Upper lobe of left lung (tissue), 6 donors: ENCODE measurements at regions not wholly inside any gene's neighbourhood (a gene's known extent, or its start where the extent isn't known, plus 50 kb on each side); places are given as distances from the start of the nearest gene placed in this dataset.

Experiments used
- ATAC-seq, 2 donors: fragments of 200-7000 bp; cut with Tn5 transposase; one replicate each; pipeline ENCODE4 v1.9.1; 2022; ENCODE audit warnings: mild to moderate bottlenecking in 2 of 2, moderate library complexity in 2 of 2; ENCODE audit not compliant: low FRiP score in 2 of 2
- DNase-seq, 2 donors: peaks; one replicate each; pipeline ENCODE4 v3.0.0-alpha.2; 2019 to 2020
- H3K27ac ChIP-seq, 4 donors: fragments of 200-600 bp; sonication (generic); one replicate each; pipeline ENCODE4 v1.5.1; 2016 to 2019
- H3K27me3 ChIP-seq, 4 donors: fragments of 200-600 bp; sonication (generic); one replicate each; pipeline ENCODE4 v1.5.1; 2017 to 2019
- H3K36me3 ChIP-seq, 4 donors: fragments of 200-600 bp; sonication (generic); one replicate each; pipeline ENCODE4 v1.5.1; 2016 to 2019
- H3K4me1 ChIP-seq, 4 donors: fragments of 200-600 bp; sonication (generic); one replicate each; pipeline ENCODE4 v1.5.1; 2018 to 2019
- H3K4me3 ChIP-seq, 4 donors: fragments of 200-600 bp; sonication (generic); one replicate each; pipeline ENCODE4 v1.5.1; 2017 to 2019; ENCODE audit warnings: mild to moderate bottlenecking in 2 of 4, moderate library complexity in 1 of 4
- H3K9me3 ChIP-seq, 4 donors: fragments of 200-600 bp; sonication (generic); one replicate each; pipeline ENCODE4 v1.5.1; 2018 to 2019
- CTCF ChIP-seq, 6 experiments: fragments of 450-650 bp in 4 of 6; fragments of 200-600 bp in 2 of 6; sonication (generic) in 2 of 6; IDR thresholded peaks; one replicate each; pipeline ENCODE4 v1.5.1; 2016 to 2019; ENCODE audit warnings: antibody characterized with exemption in 6 of 6
- EP300 ChIP-seq, 4 donors: sonication (generic); formaldehyde crosslinking; IDR thresholded peaks; one replicate each; pipeline ENCODE4 v1.5.1; 2017; ENCODE audit warnings: antibody characterized with exemption in 4 of 4, control low read depth in 2 of 4
- POLR2A ChIP-seq, 4 donors: fragments of 450-650 bp; IDR thresholded peaks; one replicate each; pipeline ENCODE4 v1.5.1; 2016 to 2017; ENCODE audit warnings: antibody characterized with exemption in 4 of 4, mild to moderate bottlenecking in 2 of 4
- POLR2AphosphoS5 ChIP-seq, 2 donors: sonication (generic); formaldehyde crosslinking; IDR thresholded peaks; one replicate each; pipeline ENCODE4 v1.5.1; 2017; ENCODE audit warnings: antibody characterized with exemption in 2 of 2
- WGBS, 2 donors: methylation state at CpG; one replicate each; pipeline ENCODE4 v1.1.5; 2017 to 2018; 5-methylcytosine and 5-hydroxymethylcytosine counted together
- donor health status: DM: no; HTN: no; CAD: no; lungs with moderate emphysema.
- donor health status: DM: no; HTN: yes; CAD: no; lungs with severe emphysema.

- TF ChIP-seq POLR2AphosphoS5 (IDR thresholded peaks at IDR 0.05) = no peak
- TF ChIP-seq EP300 (IDR thresholded peaks at IDR 0.05) = no peak
- TF ChIP-seq POLR2A (IDR thresholded peaks at IDR 0.05) = no peak
- TF ChIP-seq CTCF (IDR thresholded peaks at IDR 0.05) = no peak
- 85 to 87% methylated on average over 4 of the region's 4 CpGs for WGBS, 2 donors
- no peaks in the 10 kb centered on the region for H3K36me3 ChIP-seq
Measured at GRCh38 chr14:36047912-36048311, 128.6 kb downstream of the PTCSC3 start.

DNA sequence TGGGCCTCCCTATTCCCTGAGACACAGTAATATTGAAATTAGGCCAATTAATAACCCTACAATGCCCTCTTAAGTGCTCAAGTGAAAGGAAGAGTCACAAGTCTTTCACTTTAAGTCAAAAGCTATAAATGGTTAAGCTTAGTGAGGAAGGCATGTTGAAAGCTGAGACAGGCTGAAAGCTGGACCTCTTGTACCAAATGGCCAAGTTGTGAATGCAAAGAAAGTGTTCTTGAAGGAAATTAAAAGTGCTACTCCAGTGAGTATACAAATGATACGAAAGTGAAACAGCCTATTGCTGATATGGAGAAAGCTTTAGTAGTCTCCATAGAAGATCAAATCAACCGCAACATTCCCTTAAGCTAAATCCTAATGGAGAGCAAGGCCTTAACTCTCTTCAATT, 140.8 kb downstream of the PTCSC3 start:
- no peaks in the 10 kb centered on the region for H3K4me1 ChIP-seq
- TF ChIP-seq POLR2A (IDR thresholded peaks at IDR 0.05) (no peak), EP300 (IDR thresholded peaks at IDR 0.05) (no peak), CTCF (IDR thresholded peaks at IDR 0.05) (no peak), POLR2AphosphoS5 (IDR thresholded peaks at IDR 0.05) (no peak)
- ATAC-seq (no peak), DNase-seq (no peak)
- H3K27ac ChIP-seq = no peak overlapping the region
- H3K27me3 ChIP-seq = no peaks in the 10 kb centered on the region
- no peaks in the 10 kb centered on the region for H3K9me3 ChIP-seq
- H3K36me3 ChIP-seq = no peaks in the 10 kb centered on the region
- 76 to 81% methylated on average over 2 of the region's 2 CpGs for WGBS, 2 donors
- H3K4me3 ChIP-seq = no peak overlapping the region

More at GRCh38 chr14:36047912-36048311, 128.6 kb downstream of the PTCSC3 start:
- Histone ChIP-seq H3K27me3 (no peaks in the 10 kb centered on the region), H3K9me3 (no peaks in the 10 kb centered on the region), H3K4me3 (no peak overlapping the region), H3K4me1 (no peaks in the 10 kb centered on the region), H3K27ac (no peak overlapping the region)
- DNase-seq (no peak), ATAC-seq (no peak)

- Histone ChIP-seq H3K27me3 (no peaks in the 10 kb centered on the region), H3K4me1 (no peaks in the 10 kb centered on the region), H3K27ac (no peak overlapping the region), H3K36me3 (no peaks in the 10 kb centered on the region), H3K4me3 (no peak overlapping the region), H3K9me3 (no peaks in the 10 kb centered on the region)
- ATAC-seq (no peak), DNase-seq (no peak)
- no peak for TF ChIP-seq EP300 (IDR thresholded peaks at IDR 0.05)
- no peak for TF ChIP-seq POLR2A (IDR thresholded peaks at IDR 0.05)
- no peak for TF ChIP-seq CTCF (IDR thresholded peaks at IDR 0.05)
- no peak for TF ChIP-seq POLR2AphosphoS5 (IDR thresholded peaks at IDR 0.05)
- 77 to 80% methylated on average over 3 of the region's 3 CpGs for WGBS, 2 donors
Measured at GRCh38 chr14:36028665-36029064, 147.9 kb downstream of the PTCSC3 start.

DNA sequence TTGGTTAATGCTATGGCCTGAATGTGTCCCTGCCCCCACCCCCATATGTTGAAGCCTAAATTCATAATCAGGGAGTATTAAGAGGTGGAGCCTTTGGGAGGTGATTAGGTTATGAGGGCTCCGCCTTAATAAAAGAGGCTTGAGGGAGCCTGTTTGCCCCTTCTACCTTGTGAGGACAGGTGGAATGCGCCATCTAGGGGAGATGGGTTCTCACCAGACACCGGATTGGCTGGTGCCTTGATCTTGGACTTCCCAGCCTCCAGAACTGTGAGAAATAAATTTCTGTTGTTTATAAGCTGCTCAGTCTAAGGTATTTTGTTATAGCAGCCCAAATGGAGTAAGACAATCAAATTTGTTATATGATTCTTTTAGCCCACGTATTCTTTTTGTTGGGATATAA, 148.3 kb downstream of the PTCSC3 start:
- Histone ChIP-seq H3K27ac (no peak overlapping the region), H3K4me3 (no peak overlapping the region), H3K4me1 (no peaks in the 10 kb centered on the region), H3K36me3 (no peaks in the 10 kb centered on the region), H3K27me3 (no peaks in the 10 kb centered on the region), H3K9me3 (no peaks in the 10 kb centered on the region)
- DNase-seq (no peak), ATAC-seq (no peak)
- TF ChIP-seq POLR2A (IDR thresholded peaks at IDR 0.05) (no peak), CTCF (IDR thresholded peaks at IDR 0.05) (no peak), EP300 (IDR thresholded peaks at IDR 0.05) (no peak), POLR2AphosphoS5 (IDR thresholded peaks at IDR 0.05) (no peak)
- WGBS, 2 donors = 81 to 90% methylated on average over 4 of the region's 4 CpGs

DNA sequence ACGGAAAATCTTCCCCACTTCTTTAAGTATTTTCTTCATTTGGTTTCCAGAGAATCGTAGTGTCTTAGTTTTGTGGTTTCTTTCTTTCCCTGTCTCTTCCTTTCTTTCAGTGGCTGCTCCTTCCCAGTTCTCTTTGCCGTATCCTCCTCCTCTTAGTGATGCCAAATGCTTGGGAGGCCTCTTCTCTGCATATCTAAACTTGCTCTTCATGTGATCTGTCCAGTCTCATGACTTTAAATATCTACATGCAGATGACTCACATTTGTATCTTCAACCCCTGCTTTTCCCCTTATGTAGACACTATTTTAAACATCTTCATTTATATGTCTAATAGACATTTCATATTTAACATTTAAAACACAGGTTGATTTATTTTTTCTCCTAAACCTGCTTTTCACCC, 149.2 kb downstream of the PTCSC3 start:
- DNase-seq = no peak
- Histone ChIP-seq H3K27me3 (no peaks in the 10 kb centered on the region), H3K4me3 (no peak overlapping the region), H3K27ac (no peak overlapping the region), H3K4me1 (no peaks in the 10 kb centered on the region), H3K36me3 (no peaks in the 10 kb centered on the region), H3K9me3 (no peaks in the 10 kb centered on the region)
- ATAC-seq = no peak
- 87 to 93% methylated on average over 3 of the region's 3 CpGs for WGBS, 2 donors
- TF ChIP-seq POLR2A (IDR thresholded peaks at IDR 0.05) (no peak), CTCF (IDR thresholded peaks at IDR 0.05) (no peak), POLR2AphosphoS5 (IDR thresholded peaks at IDR 0.05) (no peak), EP300 (IDR thresholded peaks at IDR 0.05) (no peak)
